ENCODE measurements at regions not wholly inside any gene's neighbourhood (a gene's known extent, or its start where the extent isn't known, plus 50 kb on each side); places are given as distances from the start of the nearest gene placed in this dataset.
A peak's percentile ranks its signal among the peaks of the same experiment; 100 is the strongest.

- TF ChIP-seq POLR2AphosphoS5 (IDR thresholded peaks at IDR 0.05; ENCODE audit: insufficient read depth in 1 of 2, low read depth in 1 of 2) (no peak), POLR2A (IDR thresholded peaks at IDR 0.05) (no peak), CTCF (IDR thresholded peaks at IDR 0.05) (no peak)
- intact Hi-C loops (cut with DNase I), result no loop called here
These were observed 1059.8 kb downstream of the UQCRFS1 start for GRCh38 chr19:28153123-28153522.

GRCh38 chr19:28152195-28152594 lies 1060.8 kb downstream of the UQCRFS1 start:
- no peaks in the 10 kb centered on the region for H3K4me1 ChIP-seq
- H3K27ac ChIP-seq, result no peak overlapping the region
- H3K27me3 ChIP-seq, result no peaks in the 10 kb centered on the region
- intact Hi-C loops (cut with DNase I), result no loop called here
- H3K9me3 ChIP-seq, result no peaks in the 10 kb centered on the region
- no peaks in the 10 kb centered on the region for H3K36me3 ChIP-seq
- no peak overlapping the region for H3K4me3 ChIP-seq
- DNase-seq (ENCODE audit: extremely low spot score in 2 of 2), result peak in 1 of 2 donors; percentile 11
- TF ChIP-seq POLR2A (IDR thresholded peaks at IDR 0.05) (no peak), POLR2AphosphoS5 (IDR thresholded peaks at IDR 0.05; ENCODE audit: insufficient read depth in 1 of 2, low read depth in 1 of 2) (no peak), CTCF (IDR thresholded peaks at IDR 0.05) (no peak)

More at GRCh38 chr19:28153123-28153522, 1059.8 kb downstream of the UQCRFS1 start:
- H3K4me3 ChIP-seq, result no peak overlapping the region
- H3K36me3 ChIP-seq, result no peaks in the 10 kb centered on the region
- no peaks in the 10 kb centered on the region for H3K9me3 ChIP-seq
- no peaks in the 10 kb centered on the region for H3K27me3 ChIP-seq
- no peaks in the 10 kb centered on the region for H3K4me1 ChIP-seq
- H3K27ac ChIP-seq, result no peak overlapping the region
- DNase-seq (ENCODE audit: extremely low spot score in 2 of 2), result peak in 1 of 2 donors; percentile 25

- TF ChIP-seq POLR2AphosphoS5 (IDR thresholded peaks at IDR 0.05; ENCODE audit: insufficient read depth in 1 of 2, low read depth in 1 of 2) (no peak), CTCF (IDR thresholded peaks at IDR 0.05) (no peak), POLR2A (IDR thresholded peaks at IDR 0.05) (no peak)
- no peaks in the 10 kb centered on the region for H3K27me3 ChIP-seq
- no peak overlapping the region for H3K27ac ChIP-seq
- no peaks in the 10 kb centered on the region for H3K9me3 ChIP-seq
- no peak overlapping the region for H3K4me3 ChIP-seq
- H3K4me1 ChIP-seq, result no peaks in the 10 kb centered on the region
- H3K36me3 ChIP-seq, result no peaks in the 10 kb centered on the region
- DNase-seq (ENCODE audit: extremely low spot score in 2 of 2), result peak in 1 of 2 donors; percentile 56
- intact Hi-C loops (cut with DNase I), result no loop called here
These were observed 1062.8 kb downstream of the UQCRFS1 start for GRCh38 chr19:28150129-28150528.

GRCh38 chr19:28148554-28148953 lies 1064.4 kb downstream of the UQCRFS1 start:
- intact Hi-C loops (cut with DNase I), result no loop called here
- no peak overlapping the region for H3K4me3 ChIP-seq
- no peaks in the 10 kb centered on the region for H3K36me3 ChIP-seq
- no peaks in the 10 kb centered on the region for H3K27me3 ChIP-seq
- peak in 1 of 2 donors; percentile 25 for DNase-seq (ENCODE audit: extremely low spot score in 2 of 2)
- no peaks in the 10 kb centered on the region for H3K9me3 ChIP-seq
- TF ChIP-seq POLR2A (IDR thresholded peaks at IDR 0.05), result no peak
- no peak for TF ChIP-seq POLR2AphosphoS5 (IDR thresholded peaks at IDR 0.05; ENCODE audit: insufficient read depth in 1 of 2, low read depth in 1 of 2)
- TF ChIP-seq CTCF (IDR thresholded peaks at IDR 0.05), result no peak
- H3K4me1 ChIP-seq, result no peaks in the 10 kb centered on the region
- no peak overlapping the region for H3K27ac ChIP-seq

GRCh38 chr19:28142258-28142657 lies 1070.7 kb downstream of the UQCRFS1 start:
- TF ChIP-seq CTCF (IDR thresholded peaks at IDR 0.05), result no peak
- TF ChIP-seq POLR2A (IDR thresholded peaks at IDR 0.05), result no peak
- TF ChIP-seq POLR2AphosphoS5 (IDR thresholded peaks at IDR 0.05; ENCODE audit: insufficient read depth in 1 of 2, low read depth in 1 of 2), result no peak
- no peaks in the 10 kb centered on the region for H3K4me1 ChIP-seq

More at GRCh38 chr19:28142258-28142657, 1070.7 kb downstream of the UQCRFS1 start:
- no peak overlapping the region for H3K27ac ChIP-seq
- no peaks in the 10 kb centered on the region for H3K36me3 ChIP-seq
- no peaks in the 10 kb centered on the region for H3K9me3 ChIP-seq
- no peak overlapping the region for H3K4me3 ChIP-seq
- intact Hi-C loops (cut with DNase I), result no loop called here
- no peaks in the 10 kb centered on the region for H3K27me3 ChIP-seq
- no peak for DNase-seq (ENCODE audit: extremely low spot score in 2 of 2)

Measured in vagina (tissue), 2 donors.